Ishikawa (cell line): ENCODE measurements at regions not wholly inside any gene's neighbourhood (a gene's known extent, or its start where the extent isn't known, plus 50 kb on each side); places are given as distances from the start of the nearest gene placed in this dataset.

ENCODE experiments used
- CEBPB ChIP-seq: IDR thresholded peaks from 2 replicates; pipeline ENCODE4 v1.6.1; 2012
- CREB1 ChIP-seq: IDR thresholded peaks from 2 replicates; pipeline ENCODE4 v1.6.1; 2012; ENCODE audit warnings: low read depth
- EGR1 ChIP-seq: IDR thresholded peaks from 2 replicates; pipeline ENCODE4 v1.6.1; 2012
- EP300 ChIP-seq: IDR thresholded peaks from 2 replicates; pipeline ENCODE4 v1.6.1; 2012; ENCODE audit warnings: borderline replicate concordance
- FOXM1 ChIP-seq: IDR thresholded peaks from 2 replicates; pipeline ENCODE4 v1.6.1; 2012; ENCODE audit warnings: low read depth, borderline replicate concordance
- NFIC ChIP-seq: IDR thresholded peaks from 2 replicates; pipeline ENCODE4 v1.6.1; 2012
- RAD21 ChIP-seq: IDR thresholded peaks from 2 replicates; pipeline ENCODE4 v1.6.1; 2012; ENCODE audit warnings: low read depth
- TAF1 ChIP-seq: IDR thresholded peaks from 2 replicates; pipeline ENCODE4 v1.6.1; 2012; ENCODE audit warnings: low read depth, mild to moderate bottlenecking
- TCF12 ChIP-seq: IDR thresholded peaks from 2 replicates; pipeline ENCODE4 v1.6.1; 2012; ENCODE audit warnings: low read depth
- TEAD4 ChIP-seq: IDR thresholded peaks from 2 replicates; pipeline ENCODE4 v1.6.1; 2012
- YY1 ChIP-seq: IDR thresholded peaks from 2 replicates; pipeline ENCODE4 v1.6.1; 2012; ENCODE audit warnings: low read depth
- ZBTB7A ChIP-seq: IDR thresholded peaks from 2 replicates; pipeline ENCODE4 v1.6.1; 2012; ENCODE audit warnings: low read depth
- TF ChIP-seq, protein P1 (sequence below): IDR thresholded peaks from 2 replicates; pipeline ENCODE4 v1.6.1; 2012
- TF ChIP-seq, protein P2 (sequence below): IDR thresholded peaks from 2 replicates; pipeline ENCODE4 v1.6.1; 2012
- TF ChIP-seq, protein P3 (sequence below): IDR thresholded peaks from 2 replicates; pipeline ENCODE4 v1.6.1; 2012; ENCODE audit warnings: low read depth, mild to moderate bottlenecking

DNA sequence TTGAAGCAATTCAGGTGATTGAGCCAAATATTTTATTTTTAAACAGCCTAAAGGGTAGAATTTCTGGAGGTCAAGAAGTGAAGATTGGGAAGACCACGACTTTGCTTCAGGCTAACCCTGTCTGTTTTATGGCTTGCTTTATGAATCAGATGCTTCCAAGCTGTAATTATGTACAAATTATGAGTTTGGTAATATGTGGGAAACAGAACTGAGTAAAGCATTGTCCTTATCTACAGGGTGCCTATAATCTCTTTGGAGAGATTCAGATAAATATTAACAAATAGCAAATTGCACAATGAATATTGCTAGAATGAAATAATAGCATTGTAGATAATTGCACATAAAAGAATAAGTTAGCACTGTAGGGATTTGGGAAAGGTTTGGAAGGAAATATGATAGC is 539.4 kb upstream of the CDH2 start:
- TF ChIP-seq YY1 (no peak), ZBTB7A (no peak), EGR1 (no peak), TCF12 (no peak), TEAD4 (no peak), CREB1 (no peak), TAF1 (no peak), FOXM1 (no peak), RAD21 (no peak)
- TF ChIP-seq, protein P1, sequence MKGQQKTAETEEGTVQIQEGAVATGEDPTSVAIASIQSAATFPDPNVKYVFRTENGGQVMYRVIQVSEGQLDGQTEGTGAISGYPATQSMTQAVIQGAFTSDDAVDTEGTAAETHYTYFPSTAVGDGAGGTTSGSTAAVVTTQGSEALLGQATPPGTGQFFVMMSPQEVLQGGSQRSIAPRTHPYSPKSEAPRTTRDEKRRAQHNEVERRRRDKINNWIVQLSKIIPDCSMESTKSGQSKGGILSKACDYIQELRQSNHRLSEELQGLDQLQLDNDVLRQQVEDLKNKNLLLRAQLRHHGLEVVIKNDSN, result no peak
- TF ChIP-seq, protein P2, sequence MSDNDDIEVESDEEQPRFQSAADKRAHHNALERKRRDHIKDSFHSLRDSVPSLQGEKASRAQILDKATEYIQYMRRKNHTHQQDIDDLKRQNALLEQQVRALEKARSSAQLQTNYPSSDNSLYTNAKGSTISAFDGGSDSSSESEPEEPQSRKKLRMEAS, result no peak
- TF ChIP-seq, protein P3, sequence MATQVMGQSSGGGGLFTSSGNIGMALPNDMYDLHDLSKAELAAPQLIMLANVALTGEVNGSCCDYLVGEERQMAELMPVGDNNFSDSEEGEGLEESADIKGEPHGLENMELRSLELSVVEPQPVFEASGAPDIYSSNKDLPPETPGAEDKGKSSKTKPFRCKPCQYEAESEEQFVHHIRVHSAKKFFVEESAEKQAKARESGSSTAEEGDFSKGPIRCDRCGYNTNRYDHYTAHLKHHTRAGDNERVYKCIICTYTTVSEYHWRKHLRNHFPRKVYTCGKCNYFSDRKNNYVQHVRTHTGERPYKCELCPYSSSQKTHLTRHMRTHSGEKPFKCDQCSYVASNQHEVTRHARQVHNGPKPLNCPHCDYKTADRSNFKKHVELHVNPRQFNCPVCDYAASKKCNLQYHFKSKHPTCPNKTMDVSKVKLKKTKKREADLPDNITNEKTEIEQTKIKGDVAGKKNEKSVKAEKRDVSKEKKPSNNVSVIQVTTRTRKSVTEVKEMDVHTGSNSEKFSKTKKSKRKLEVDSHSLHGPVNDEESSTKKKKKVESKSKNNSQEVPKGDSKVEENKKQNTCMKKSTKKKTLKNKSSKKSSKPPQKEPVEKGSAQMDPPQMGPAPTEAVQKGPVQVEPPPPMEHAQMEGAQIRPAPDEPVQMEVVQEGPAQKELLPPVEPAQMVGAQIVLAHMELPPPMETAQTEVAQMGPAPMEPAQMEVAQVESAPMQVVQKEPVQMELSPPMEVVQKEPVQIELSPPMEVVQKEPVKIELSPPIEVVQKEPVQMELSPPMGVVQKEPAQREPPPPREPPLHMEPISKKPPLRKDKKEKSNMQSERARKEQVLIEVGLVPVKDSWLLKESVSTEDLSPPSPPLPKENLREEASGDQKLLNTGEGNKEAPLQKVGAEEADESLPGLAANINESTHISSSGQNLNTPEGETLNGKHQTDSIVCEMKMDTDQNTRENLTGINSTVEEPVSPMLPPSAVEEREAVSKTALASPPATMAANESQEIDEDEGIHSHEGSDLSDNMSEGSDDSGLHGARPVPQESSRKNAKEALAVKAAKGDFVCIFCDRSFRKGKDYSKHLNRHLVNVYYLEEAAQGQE, result no peak

DNA sequence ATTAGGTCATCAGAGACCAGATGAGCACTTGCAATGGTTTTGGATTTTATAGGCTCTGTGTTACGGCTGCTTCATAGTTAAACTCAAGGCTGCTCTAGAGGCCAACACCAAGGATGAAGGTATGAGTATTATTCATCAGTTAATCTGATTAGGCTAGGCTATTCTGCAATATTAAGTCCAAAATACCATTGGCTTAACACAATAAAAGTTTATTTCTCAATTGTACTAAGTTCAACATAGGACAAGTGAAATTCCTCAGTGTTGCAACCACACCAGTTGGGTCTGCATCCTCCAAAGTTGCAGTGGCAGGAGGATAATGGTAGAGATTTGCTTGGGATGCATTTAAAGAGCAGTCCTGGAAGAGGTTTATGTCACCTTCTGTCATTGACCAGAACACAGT is 538.3 kb upstream of the CDH2 start:
- TF ChIP-seq CEBPB (no peak), YY1 (no peak), TEAD4 (no peak), NFIC (no peak), TAF1 (no peak), FOXM1 (no peak), CREB1 (no peak), EP300 (no peak)
- TF ChIP-seq, protein P3, result no peak
- TF ChIP-seq, protein P1, result no peak

- no peak for TF ChIP-seq CREB1
- TF ChIP-seq, protein P1, result no peak
- TF ChIP-seq TCF12, result no peak
- TF ChIP-seq CEBPB, result no peak
- no peak for TF ChIP-seq YY1
- TF ChIP-seq, protein P3, result no peak
- no peak for TF ChIP-seq EP300
- TF ChIP-seq, protein P2, result no peak
- TF ChIP-seq EGR1, result no peak
- TF ChIP-seq NFIC, result no peak
- no peak for TF ChIP-seq ZBTB7A
These were observed 537.6 kb upstream of the CDH2 start for GRCh38 chr18:28714498-28714897.

GRCh38 chr18:28712796-28713425 is 536.0 kb upstream of the CDH2 start:
- TF ChIP-seq EGR1 (no peak), TEAD4 (no peak), FOXM1 (no peak), CREB1 (no peak), NFIC (no peak), RAD21 (no peak), ZBTB7A (no peak), CEBPB (no peak), YY1 (no peak), TCF12 (no peak), EP300 (no peak), TAF1 (no peak)
- TF ChIP-seq, protein P1, result no peak
- TF ChIP-seq, protein P2, result no peak
- TF ChIP-seq, protein P3, result no peak
